GM23338 (cell line): ENCODE measurements at regions not wholly inside any gene's neighbourhood (a gene's known extent, or its start where the extent isn't known, plus 50 kb on each side); places are given as distances from the start of the nearest gene placed in this dataset.

Experiments
- ATAC-seq: fragments of 200-7000 bp; cut with Tn5 transposase; 3 replicates; pipeline ENCODE4 v1.9.1; 2020
- DNase-seq: peaks from one replicate; pipeline ENCODE4 v3.0.0-alpha.2; 2015; ENCODE audit warnings: low spot score
- H2AFZ ChIP-seq: fragments of 200-600 bp; sonication (generic); 2 replicates; pipeline ENCODE4 v1.8.0; 2016; ENCODE audit warnings: antibody characterized with exemption, mild to moderate bottlenecking, moderate library complexity
- H3F3A ChIP-seq: fragments of 200-600 bp; sonication (generic); replicated peaks from 2 replicates; pipeline ENCODE4 v1.8.0; 2017; ENCODE audit warnings: antibody characterized with exemption, mixed run types, low read depth
- H3K27ac ChIP-seq: fragments of 200-600 bp; sonication (generic); 2 replicates; pipeline ENCODE4 v1.6.1; 2016; ENCODE audit warnings: low read depth
- H3K27me3 ChIP-seq: fragments of 200-600 bp; sonication (generic); 2 replicates; pipeline ENCODE4 v1.8.0; 2016; ENCODE audit warnings: mild to moderate bottlenecking, mixed run types, moderate library complexity; ENCODE audit not compliant: insufficient read depth
- H3K36me3 ChIP-seq: fragments of 200-600 bp; sonication (generic); 2 replicates; pipeline ENCODE4 v1.8.0; 2016; ENCODE audit warnings: mild to moderate bottlenecking; ENCODE audit not compliant: insufficient read depth
- H3K4me1 ChIP-seq: fragments of 200-600 bp; sonication (generic); 2 replicates; pipeline ENCODE4 v1.8.0; 2016; ENCODE audit warnings: mild to moderate bottlenecking, moderate library complexity; ENCODE audit not compliant: insufficient read depth
- H3K4me2 ChIP-seq: fragments of 200-600 bp; sonication (generic); 2 replicates; pipeline ENCODE4 v1.7.1; 2017; ENCODE audit warnings: mixed run types
- H3K4me3 ChIP-seq: fragments of 200-600 bp; sonication (generic); 2 replicates; pipeline ENCODE4 v1.6.1; 2016; ENCODE audit warnings: mixed run types
- H3K79me2 ChIP-seq: fragments of 200-600 bp; sonication (generic); replicated peaks from 2 replicates; pipeline ENCODE4 v1.8.0; 2017; ENCODE audit warnings: mild to moderate bottlenecking; ENCODE audit not compliant: insufficient read depth
- H3K9me2 ChIP-seq: fragments of 200-600 bp; sonication (generic); 2 replicates; pipeline ENCODE4 v1.8.0; 2017; ENCODE audit not compliant: insufficient read depth
- H4K20me1 ChIP-seq: fragments of 200-600 bp; sonication (generic); replicated peaks from 2 replicates; pipeline ENCODE4 v1.8.0; 2017; ENCODE audit warnings: mild to moderate bottlenecking; ENCODE audit not compliant: insufficient read depth
- H3K27ac Mint-ChIP-seq: 2 replicates; pipeline ENCODE4 v1.8.0; 2020; ENCODE audit warnings: inconsistent platforms, mild to moderate bottlenecking, moderate library complexity, mixed read lengths
- H3K27me3 Mint-ChIP-seq: 3 replicates; pipeline ENCODE4 v1.8.0; 2022; ENCODE audit warnings: low read depth, mild to moderate bottlenecking, moderate library complexity, mixed read lengths, inconsistent platforms; ENCODE audit not compliant: insufficient read depth, poor library complexity
- H3K36me3 Mint-ChIP-seq: 3 replicates; pipeline ENCODE4 v1.8.0; 2021; ENCODE audit warnings: low read depth, mild to moderate bottlenecking, inconsistent platforms, moderate library complexity, mixed read lengths
- H3K4me1 Mint-ChIP-seq: 3 replicates; pipeline ENCODE4 v1.8.0; 2020; ENCODE audit warnings: mild to moderate bottlenecking, inconsistent platforms, mixed read lengths
- H3K4me3 Mint-ChIP-seq: 3 replicates; pipeline ENCODE4 v1.8.0; 2021; ENCODE audit warnings: moderate library complexity, mild to moderate bottlenecking, inconsistent platforms, mixed read lengths
- H3K9me3 Mint-ChIP-seq: 3 replicates; pipeline ENCODE4 v1.8.0; 2020; ENCODE audit warnings: moderate library complexity, mild to moderate bottlenecking, inconsistent platforms, mixed read lengths
- CREB1 ChIP-seq: fragments of 250-450 bp; sonication (Bioruptor Pico); IDR thresholded peaks from 2 replicates; pipeline ENCODE4 v1.5.0; 2020; ENCODE audit warnings: low read depth, mild to moderate bottlenecking, moderate library complexity
- ETS1 ChIP-seq: IDR thresholded peaks from 2 replicates; pipeline ENCODE4 v1.6.1; 2016; ENCODE audit warnings: antibody characterized with exemption
- EZH2 ChIP-seq: fragments of 200-600 bp; sonication (generic); IDR thresholded peaks from one replicate; pipeline ENCODE4 v1.8.0; 2017; ENCODE audit warnings: antibody characterized with exemption, mild to moderate bottlenecking, low read depth; ENCODE audit not compliant: unreplicated experiment
- EZH2phosphoT487 ChIP-seq: fragments of 200-600 bp; sonication (generic); IDR thresholded peaks from one replicate; pipeline ENCODE4 v1.8.1; 2018; ENCODE audit warnings: antibody characterized with exemption; ENCODE audit not compliant: unreplicated experiment
- JUNB ChIP-seq: IDR thresholded peaks from one replicate; pipeline ENCODE4 v1.6.1; 2016; ENCODE audit warnings: antibody characterized with exemption; ENCODE audit not compliant: unreplicated experiment
- NANOG ChIP-seq: IDR thresholded peaks from 2 replicates; pipeline ENCODE4 v1.6.1; 2016; ENCODE audit warnings: antibody characterized with exemption, borderline replicate concordance
- POLR2AphosphoS5 ChIP-seq: IDR thresholded peaks from 2 replicates; pipeline ENCODE4 v1.6.1; 2016; ENCODE audit warnings: antibody characterized with exemption, low read depth
- REST ChIP-seq: IDR thresholded peaks from one replicate; pipeline ENCODE4 v1.6.1; 2018; ENCODE audit warnings: antibody characterized with exemption; ENCODE audit not compliant: unreplicated experiment
- STAT1 ChIP-seq: IDR thresholded peaks from one replicate; pipeline ENCODE4 v1.6.1; 2016; ENCODE audit warnings: antibody characterized with exemption; ENCODE audit not compliant: unreplicated experiment
- ZNF114 ChIP-seq: fragments of 250-450 bp; sonication (Bioruptor Pico); IDR thresholded peaks from 2 replicates; pipeline ENCODE4 v1.5.0; 2020; ENCODE audit warnings: mild to moderate bottlenecking, moderate library complexity
- ZNF331 ChIP-seq: fragments of 250-450 bp; sonication (Bioruptor Pico); IDR thresholded peaks from 2 replicates; pipeline ENCODE4 v1.5.0; 2020; ENCODE audit warnings: low read depth, mild to moderate bottlenecking, moderate library complexity
- ZNF462 ChIP-seq: fragments of 250-450 bp; sonication (Bioruptor Pico); IDR thresholded peaks from 2 replicates; pipeline ENCODE4 v1.5.0; 2020; ENCODE audit warnings: mild to moderate bottlenecking, moderate library complexity
- TF ChIP-seq, protein P1 (sequence below), 2 experiments: fragments of 200-600 bp in 1 of 2; sonication (generic) in 1 of 2; conservative IDR thresholded peaks; 2 replicates each; pipeline versions ENCODE4 v1.5.1 to v1.6.1; 2016 to 2017; ENCODE audit warnings: antibody characterized with exemption in 2 of 2, low read depth in 2 of 2, mild to moderate bottlenecking in 2 of 2, moderate library complexity in 1 of 2

DNA sequence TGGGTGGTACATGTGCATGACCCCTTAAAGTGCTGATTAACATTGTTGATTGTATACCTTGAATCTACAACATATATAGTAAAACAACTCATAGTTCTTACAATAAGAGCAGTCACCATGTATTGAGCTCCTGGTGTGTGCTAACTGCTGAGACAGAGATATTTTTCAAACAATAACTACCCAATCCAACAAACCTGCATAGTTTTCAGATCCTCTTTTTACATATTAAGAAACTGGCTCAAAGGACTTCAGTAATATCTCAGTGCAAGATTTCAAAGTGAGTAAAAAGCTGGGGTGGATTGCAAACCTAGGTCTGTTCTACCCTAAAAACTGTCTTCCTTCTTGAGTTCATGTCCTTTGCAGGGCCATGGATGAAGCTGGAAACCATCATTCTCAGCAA lies 272.2 kb downstream of the SNX13 start:
- Mint-ChIP-seq H3K36me3 (no peaks in the 10 kb centered on the region), H3K4me1 (peaks cover 10% of the 10 kb centered on the region; the same call in 2 of the 3 replicates), H3K27ac (no peak overlapping the region), H3K4me3 (no peak overlapping the region), H3K9me3 (no peaks in the 10 kb centered on the region), H3K27me3 (no peaks in the 10 kb centered on the region)
- H3K4me3 ChIP-seq, result no peak overlapping the region
- no peaks in the 10 kb centered on the region for H3K27me3 ChIP-seq
- H3K79me2 ChIP-seq, result no peaks in the 10 kb centered on the region
- H3K36me3 ChIP-seq, result no peaks in the 10 kb centered on the region
- TF ChIP-seq JUNB (no peak), EZH2 (no peak), ETS1 (no peak), STAT1 (no peak), EZH2phosphoT487 (no peak), ZNF114 (CRISPR knock-in tag) (no peak), ZNF331 (no peak), NANOG (no peak), POLR2AphosphoS5 (no peak), CREB1 (CRISPR knock-in tag) (no peak), ZNF462 (no peak), REST (no peak)
- TF ChIP-seq, protein P1, sequence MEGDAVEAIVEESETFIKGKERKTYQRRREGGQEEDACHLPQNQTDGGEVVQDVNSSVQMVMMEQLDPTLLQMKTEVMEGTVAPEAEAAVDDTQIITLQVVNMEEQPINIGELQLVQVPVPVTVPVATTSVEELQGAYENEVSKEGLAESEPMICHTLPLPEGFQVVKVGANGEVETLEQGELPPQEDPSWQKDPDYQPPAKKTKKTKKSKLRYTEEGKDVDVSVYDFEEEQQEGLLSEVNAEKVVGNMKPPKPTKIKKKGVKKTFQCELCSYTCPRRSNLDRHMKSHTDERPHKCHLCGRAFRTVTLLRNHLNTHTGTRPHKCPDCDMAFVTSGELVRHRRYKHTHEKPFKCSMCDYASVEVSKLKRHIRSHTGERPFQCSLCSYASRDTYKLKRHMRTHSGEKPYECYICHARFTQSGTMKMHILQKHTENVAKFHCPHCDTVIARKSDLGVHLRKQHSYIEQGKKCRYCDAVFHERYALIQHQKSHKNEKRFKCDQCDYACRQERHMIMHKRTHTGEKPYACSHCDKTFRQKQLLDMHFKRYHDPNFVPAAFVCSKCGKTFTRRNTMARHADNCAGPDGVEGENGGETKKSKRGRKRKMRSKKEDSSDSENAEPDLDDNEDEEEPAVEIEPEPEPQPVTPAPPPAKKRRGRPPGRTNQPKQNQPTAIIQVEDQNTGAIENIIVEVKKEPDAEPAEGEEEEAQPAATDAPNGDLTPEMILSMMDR (conservative IDR thresholded peaks at IDR 0.05; ENCODE audit: low read depth in 2 of 2), result no peak
- DNase-seq (no peak), ATAC-seq (no peak)
- peaks cover 5% of the 10 kb centered on the region; the same call in 1 of the 2 replicates for H3K4me1 ChIP-seq
- H3F3A ChIP-seq, result no peaks in the 10 kb centered on the region
- no peak overlapping the region for H2AFZ ChIP-seq
- no peak overlapping the region for H3K27ac ChIP-seq
- H3K4me2 ChIP-seq, result no peak overlapping the region
- no peaks in the 10 kb centered on the region for H4K20me1 ChIP-seq
- 0 out of 2 replicates have a peak, but pooled peaks cover under 1% of the 10 kb centered on the region for H3K9me2 ChIP-seq
